WI38 (cell line): ENCODE measurements at regions not wholly inside any gene's neighbourhood (a gene's known extent, or its start where the extent isn't known, plus 50 kb on each side); places are given as distances from the start of the nearest gene placed in this dataset.

ENCODE experiments used
- H3K4me3 ChIP-seq: 2 replicates; pipeline ENCODE4 v1.5.1; 2011; ENCODE audit warnings: low read depth, mild to moderate bottlenecking, control low read depth, low read length
- TF ChIP-seq, protein P1 (sequence below): IDR thresholded peaks from 2 replicates; pipeline ENCODE4 v1.5.1; 2012; ENCODE audit warnings: low read depth, mild to moderate bottlenecking, control low read depth, low read length

DNA sequence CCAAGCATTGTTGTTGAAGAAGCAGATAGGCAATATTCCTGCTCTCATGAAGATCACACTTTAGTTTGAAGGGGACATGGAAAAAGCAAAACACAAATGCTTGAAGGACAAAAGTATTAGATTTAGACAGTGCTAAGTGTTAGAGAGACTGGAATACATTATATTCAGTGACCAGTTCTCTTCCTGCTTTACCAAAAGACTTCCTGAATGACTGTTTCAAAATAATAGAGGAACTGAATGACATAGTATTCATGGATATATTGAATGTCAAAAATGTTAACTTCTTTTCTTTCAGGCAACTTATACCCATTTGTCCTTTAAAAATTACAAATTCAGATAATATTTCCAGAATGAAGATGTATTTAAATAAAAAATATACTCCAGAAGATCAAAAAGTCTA lies 178.0 kb upstream of the IVNS1ABP start:
- H3K4me3 ChIP-seq = no peak overlapping the region
- TF ChIP-seq, protein P1, sequence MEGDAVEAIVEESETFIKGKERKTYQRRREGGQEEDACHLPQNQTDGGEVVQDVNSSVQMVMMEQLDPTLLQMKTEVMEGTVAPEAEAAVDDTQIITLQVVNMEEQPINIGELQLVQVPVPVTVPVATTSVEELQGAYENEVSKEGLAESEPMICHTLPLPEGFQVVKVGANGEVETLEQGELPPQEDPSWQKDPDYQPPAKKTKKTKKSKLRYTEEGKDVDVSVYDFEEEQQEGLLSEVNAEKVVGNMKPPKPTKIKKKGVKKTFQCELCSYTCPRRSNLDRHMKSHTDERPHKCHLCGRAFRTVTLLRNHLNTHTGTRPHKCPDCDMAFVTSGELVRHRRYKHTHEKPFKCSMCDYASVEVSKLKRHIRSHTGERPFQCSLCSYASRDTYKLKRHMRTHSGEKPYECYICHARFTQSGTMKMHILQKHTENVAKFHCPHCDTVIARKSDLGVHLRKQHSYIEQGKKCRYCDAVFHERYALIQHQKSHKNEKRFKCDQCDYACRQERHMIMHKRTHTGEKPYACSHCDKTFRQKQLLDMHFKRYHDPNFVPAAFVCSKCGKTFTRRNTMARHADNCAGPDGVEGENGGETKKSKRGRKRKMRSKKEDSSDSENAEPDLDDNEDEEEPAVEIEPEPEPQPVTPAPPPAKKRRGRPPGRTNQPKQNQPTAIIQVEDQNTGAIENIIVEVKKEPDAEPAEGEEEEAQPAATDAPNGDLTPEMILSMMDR = no peak

DNA sequence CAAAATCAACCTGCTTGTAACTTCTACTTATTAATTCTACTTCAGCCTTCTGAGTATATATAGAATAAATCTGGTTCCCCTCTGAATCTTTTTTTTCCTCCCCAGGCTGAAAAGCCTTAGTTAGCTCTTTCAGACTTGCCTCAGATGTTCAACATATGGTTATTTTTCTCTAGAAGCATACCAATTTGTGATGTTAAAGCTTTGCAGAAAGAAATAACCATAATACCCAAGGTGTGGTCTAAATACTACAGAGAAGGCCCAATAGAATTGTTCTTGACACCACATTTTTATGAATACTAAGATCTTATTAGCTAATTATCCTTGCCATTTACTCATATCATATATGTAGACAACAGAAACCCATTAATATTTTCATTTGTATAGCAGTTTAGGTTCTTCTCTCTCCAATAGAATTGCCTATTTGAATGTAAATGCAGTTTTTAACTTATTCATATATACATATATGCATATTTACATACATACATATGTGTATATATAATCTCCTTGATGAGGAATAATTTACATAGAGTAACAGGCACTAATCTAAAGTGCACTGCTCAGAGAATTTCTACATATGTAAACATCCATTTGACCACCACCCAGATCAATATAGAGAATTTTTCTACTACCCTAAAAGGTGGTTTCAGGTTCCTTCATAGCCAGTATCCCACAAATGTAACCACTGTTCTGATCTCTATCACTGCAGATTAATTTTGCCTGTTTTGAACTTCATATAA lies 175.2 kb upstream of the IVNS1ABP start:
- H3K4me3 ChIP-seq = no peak overlapping the region
- TF ChIP-seq, protein P1 = no peak

DNA sequence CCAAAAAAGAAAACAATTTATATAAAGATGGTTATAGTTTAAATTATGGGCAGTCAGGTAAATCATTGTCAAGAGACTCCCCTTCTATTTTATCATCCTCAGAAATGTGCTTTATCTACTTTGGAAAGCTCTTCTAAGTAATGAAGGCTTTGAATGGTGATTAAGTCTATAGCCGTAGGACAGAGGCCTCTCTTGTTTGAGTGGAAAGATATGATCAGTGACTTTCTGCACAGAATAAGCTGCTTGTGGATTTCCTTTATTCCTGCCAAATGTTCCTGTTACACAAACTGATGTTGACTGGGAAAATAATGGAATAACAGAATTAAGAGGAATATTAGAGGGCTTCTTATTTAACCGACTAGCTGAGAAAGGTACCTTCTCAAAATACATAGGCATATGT lies 174.6 kb upstream of the IVNS1ABP start:
- TF ChIP-seq, protein P1 = no peak
- H3K4me3 ChIP-seq = no peak overlapping the region

DNA sequence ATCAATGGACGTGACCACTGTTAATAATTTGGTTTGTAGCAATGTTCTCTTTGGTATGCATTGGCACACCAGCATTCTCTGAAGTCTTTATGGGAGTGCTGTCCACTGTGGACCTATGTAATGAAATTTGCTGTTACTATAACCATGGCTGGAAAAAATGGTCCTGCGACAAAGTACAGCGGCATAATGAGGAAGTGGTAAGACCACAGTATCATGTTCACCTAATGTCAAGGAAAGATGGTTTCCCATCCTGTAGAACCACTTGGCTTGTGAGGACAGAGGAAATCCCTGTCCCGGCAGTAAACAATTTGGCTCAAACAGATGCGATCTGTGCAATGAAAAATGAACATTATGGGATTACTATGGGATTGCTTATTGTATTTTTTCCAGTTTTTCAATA lies 173.9 kb upstream of the IVNS1ABP start:
- H3K4me3 ChIP-seq = no peak overlapping the region
- TF ChIP-seq, protein P1 = no peak

DNA sequence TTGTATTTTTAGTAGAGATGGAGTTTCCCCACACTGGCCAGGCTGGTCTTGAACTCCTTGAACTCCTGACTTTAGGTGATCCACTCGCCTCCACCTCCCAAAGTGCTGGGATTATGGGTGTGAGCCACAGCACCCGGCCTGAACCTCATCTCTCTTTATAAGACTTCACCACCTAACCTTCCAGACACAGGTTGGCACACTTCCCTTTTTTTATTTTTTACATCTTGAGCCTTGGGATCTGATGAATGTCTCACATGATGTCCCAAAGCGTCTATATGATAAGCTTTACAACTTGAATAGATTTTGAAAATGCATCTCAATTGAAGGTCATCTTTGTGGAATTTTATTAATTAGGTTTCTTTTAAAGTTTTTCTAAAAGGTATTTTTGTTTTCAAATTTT lies 172.4 kb upstream of the IVNS1ABP start:
- H3K4me3 ChIP-seq = no peak overlapping the region
- TF ChIP-seq, protein P1 = no peak

DNA sequence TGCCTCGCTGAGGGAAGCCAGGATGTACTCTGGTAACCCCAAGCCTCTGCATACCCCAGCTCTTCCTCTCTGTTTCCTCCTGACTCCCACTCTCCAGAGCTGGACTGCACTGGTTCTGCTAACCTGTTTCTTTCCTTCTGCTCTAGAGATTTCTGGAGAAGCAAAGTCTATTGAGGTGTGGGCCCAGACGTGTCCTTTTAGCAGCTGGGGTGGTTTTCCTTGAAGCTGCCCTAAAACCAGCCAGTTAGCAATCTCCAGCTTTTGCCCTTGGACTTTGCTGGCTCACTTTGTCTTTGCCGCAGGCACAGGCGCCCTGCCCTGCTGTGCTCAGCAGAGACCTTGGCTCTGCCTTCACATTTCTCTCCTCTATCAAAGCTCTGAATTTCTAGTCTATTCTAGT lies 171.8 kb upstream of the IVNS1ABP start:
- no peak overlapping the region for H3K4me3 ChIP-seq
- TF ChIP-seq, protein P1 = no peak

DNA sequence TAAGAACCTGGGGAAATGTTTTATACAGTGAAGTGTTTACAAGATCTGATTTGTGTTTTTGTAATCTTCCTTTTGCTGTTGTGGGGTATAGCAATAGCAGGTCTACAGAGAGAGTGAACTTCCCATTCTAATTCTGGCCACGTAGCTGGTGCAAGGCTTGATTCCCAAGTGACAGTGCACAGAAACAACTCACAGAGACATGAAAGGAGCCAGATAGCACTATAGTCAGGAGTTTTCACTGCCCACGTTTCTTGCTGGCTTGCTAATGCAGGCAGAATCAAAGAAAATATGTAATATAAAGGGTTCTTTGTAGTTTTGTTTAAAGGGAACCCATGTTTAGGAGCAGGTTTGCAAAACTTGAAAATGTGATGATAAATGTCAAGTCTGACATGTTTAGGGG lies 170.9 kb upstream of the IVNS1ABP start:
- TF ChIP-seq, protein P1 = no peak
- H3K4me3 ChIP-seq = no peak overlapping the region
